ENCODE measurements at regions not wholly inside any gene's neighbourhood (a gene's known extent, or its start where the extent isn't known, plus 50 kb on each side); places are given as distances from the start of the nearest gene placed in this dataset.

DNA sequence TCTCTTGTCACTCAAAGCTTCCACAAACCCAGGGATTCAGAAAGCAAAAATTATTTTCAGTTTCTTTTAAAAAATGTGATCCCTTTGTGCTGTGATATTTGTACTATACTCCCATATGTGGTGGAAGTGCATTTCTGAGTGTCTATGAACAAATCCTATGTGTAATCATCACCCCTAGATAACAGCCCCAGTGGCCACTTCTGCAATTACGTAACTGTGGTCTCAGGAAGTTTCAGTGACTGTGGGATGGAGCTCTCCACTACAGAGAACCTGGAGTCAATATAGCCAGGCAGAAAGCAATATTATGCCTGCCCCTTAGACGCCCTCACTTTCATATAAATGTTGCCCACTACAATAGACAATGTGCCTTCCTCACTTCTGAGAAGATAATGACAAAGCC lies 1101.7 kb upstream of the GHITM start:
- Mint-ChIP-seq H3K36me3 (peaks cover 0 to 6% of the 10 kb centered on the region in 2 donors), H3K27ac (no peak overlapping the region), H3K9me3 (peaks cover 0 to 7% of the 10 kb centered on the region in 2 donors)
- DNase-seq (ENCODE audit: low spot score in 2 of 2) (no peak), ATAC-seq (no peak)

DNA sequence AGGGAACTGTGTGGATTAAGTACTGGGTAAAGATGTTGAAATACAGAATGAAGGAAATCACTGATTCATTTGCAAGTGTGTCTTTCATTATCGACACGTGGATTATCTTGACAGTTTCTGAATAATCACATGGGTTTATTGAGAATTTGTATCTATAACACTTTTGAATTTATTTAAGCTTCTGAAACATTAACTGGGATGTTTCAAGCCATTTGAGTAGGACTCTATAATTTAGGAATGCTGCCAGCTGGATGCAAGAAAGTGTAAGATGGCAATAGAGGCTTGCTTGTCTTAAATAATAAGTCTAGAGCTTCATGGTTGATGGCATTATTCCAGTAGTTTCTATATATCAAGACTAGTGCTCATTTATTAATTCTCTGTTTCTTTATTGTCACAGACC lies 1100.7 kb upstream of the GHITM start:
- no peak for DNase-seq (ENCODE audit: low spot score in 2 of 2)
- peaks cover 0 to 6% of the 10 kb centered on the region in 2 donors for H3K36me3 Mint-ChIP-seq
- peaks cover 0 to 7% of the 10 kb centered on the region in 2 donors for H3K9me3 Mint-ChIP-seq
- no peak for ATAC-seq
- H3K27ac Mint-ChIP-seq, result no peak overlapping the region

DNA sequence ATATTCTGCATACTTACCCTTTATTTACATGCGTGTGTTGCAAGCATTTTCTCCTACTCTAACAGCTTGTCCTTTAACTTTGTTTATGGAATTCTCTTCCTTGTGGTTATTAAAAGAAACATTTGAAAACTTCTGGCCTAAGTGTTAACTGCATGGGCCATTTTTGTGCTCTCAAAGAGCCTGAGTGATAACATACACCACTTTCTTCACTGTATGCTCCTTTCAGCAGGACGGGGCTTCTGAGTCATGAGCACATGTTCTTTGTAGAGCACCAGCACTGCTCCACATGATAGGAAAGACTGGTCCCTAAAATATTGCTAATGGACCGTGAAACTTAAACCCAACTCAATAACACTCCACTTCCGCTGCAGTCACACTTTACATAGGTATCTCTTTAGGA lies 1093.6 kb upstream of the GHITM start:
- Mint-ChIP-seq H3K27ac (no peak overlapping the region), H3K36me3 (no peaks in the 10 kb centered on the region), H3K9me3 (peaks cover 3 to 4% of the 10 kb centered on the region in 2 donors)
- ATAC-seq (no peak), DNase-seq (ENCODE audit: low spot score in 2 of 2) (no peak)

DNA sequence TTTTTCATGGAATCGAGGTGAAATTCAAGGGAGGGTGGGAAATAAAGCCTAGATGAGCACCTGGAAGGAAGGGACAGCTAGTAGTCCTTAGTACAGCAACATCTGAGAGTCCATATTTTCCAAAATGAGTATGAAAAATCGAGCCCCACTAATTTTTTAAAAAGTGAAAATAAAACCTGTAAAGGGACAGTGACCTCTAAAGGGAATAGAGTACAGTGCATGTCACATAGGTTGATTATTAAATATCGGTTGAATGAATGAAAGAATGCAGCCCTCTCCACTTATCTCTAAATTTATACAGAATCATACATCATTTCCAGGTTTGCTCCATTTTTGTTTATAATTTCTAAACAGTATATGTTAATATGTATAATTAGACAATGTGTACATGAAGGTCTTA lies 1088.5 kb upstream of the GHITM start:
- H3K9me3 Mint-ChIP-seq, result peaks cover 0 to 6% of the 10 kb centered on the region in 2 donors
- DNase-seq (ENCODE audit: low spot score in 2 of 2), result no peak
- no peak overlapping the region for H3K27ac Mint-ChIP-seq
- H3K36me3 Mint-ChIP-seq, result no peaks in the 10 kb centered on the region
- ATAC-seq, result no peak

DNA sequence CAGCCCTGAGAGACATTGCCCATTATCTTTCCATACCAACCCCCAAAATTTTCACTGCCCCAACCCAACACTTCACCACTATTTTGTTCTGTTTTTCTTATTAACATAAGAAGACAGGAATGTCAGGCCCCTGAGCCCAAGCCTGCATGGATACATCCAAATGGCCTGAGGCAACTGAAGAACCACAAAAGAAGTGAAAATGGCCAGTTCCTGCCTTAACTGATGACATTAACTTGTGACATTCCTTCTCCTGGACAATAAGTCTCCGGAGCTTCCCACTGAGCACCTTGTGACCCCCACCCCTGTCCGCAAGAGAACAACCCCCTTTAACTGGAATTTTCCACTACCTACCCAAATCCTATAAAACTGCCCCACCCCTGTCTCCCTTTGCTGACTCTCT lies 1076.4 kb upstream of the GHITM start:
- Mint-ChIP-seq H3K27ac (no peak overlapping the region), H3K9me3 (peaks cover 14 to 17% of the 10 kb centered on the region in 2 donors), H3K36me3 (peaks cover 0 to 7% of the 10 kb centered on the region in 2 donors)
- DNase-seq (ENCODE audit: low spot score in 2 of 2) (no peak), ATAC-seq (no peak)

DNA sequence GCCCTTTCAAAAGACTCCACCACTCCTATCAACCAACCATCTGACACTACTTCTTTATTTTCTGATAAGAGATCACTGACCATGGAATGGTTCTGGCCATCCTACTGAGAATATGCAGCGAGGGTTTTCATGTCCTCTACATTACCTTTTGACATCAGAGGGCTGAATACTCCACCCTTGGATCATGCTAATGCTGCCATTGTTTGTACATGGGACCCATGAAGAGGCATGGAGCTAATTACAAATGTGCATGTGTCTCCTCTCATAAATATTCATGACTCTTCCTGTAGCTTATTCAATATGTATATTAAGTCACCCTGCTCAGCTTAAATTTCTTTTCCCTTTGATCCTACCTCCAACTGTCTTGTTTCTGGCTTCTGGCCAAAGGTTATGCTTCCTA lies 1065.8 kb upstream of the GHITM start:
- Mint-ChIP-seq H3K36me3 (no peaks in the 10 kb centered on the region), H3K27ac (no peak overlapping the region), H3K9me3 (peaks cover 4 to 5% of the 10 kb centered on the region in 2 donors)
- no peak for DNase-seq (ENCODE audit: low spot score in 2 of 2)
- no peak for ATAC-seq

DNA sequence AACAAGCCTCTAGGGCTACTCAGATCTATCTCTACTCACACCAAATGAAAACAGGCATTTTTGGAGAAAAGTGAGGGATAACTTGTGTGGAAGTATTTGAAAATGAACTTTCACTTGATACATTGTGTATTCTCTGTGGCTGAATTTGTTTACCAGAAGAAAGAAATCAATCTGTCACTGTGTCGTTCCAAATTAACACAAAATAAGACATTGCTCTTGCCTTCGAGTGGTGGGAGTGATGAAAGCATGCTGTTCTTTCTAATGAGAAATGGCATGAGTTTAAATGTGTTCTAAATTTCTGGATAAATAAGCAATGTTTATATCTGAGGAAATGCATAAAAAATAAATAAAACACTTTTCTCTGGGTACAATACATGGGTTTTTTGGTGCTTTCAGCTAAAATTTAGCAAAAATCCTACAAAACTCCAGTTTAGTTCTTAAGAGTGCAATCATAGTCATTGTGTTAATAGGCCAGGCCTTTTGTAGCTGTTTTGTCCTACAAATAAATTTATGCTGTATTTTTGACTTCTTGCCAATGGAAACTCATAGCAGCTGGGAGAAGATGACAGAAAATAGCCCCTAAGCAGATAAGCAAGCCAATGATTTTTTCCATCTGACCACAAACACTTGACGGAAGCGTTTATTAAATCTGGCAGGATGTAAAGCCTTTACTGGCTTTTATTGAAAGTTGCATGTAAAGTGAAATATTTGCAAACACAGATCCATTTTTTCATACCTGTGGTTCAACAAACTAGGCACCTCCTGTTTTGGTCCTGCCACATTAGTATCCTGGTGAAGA lies 1064.1 kb upstream of the GHITM start:
- Mint-ChIP-seq H3K36me3 (no peaks in the 10 kb centered on the region), H3K9me3 (peaks cover 4 to 5% of the 10 kb centered on the region in 2 donors), H3K27ac (no peak overlapping the region)
- ATAC-seq, result no peak
- DNase-seq (ENCODE audit: low spot score in 2 of 2), result no peak

DNA sequence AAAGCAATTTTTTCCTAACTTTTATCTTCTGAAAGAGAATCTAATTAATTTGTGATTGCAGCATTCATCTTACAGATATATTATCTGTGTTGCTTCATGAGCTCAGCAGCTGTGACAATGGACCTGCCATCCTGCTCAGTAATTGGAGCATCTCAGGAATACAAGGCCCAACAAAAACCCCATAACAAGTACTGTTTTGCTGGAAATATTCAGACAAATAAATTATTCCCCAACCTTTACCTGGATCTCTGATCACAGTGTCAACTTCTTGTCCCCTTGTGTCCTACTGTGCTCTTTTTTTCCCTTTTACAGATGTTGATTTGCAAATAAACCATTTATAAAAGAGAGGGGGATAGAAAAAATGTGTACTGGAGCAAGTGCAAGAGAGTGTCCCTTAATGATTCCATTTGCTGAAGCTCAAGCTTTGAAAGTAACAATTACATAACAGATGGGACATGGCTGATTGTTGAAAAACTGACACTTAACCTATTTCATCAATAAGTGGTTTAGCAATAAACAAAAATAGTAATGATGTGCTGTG lies 1063.4 kb upstream of the GHITM start:
- H3K36me3 Mint-ChIP-seq, result no peaks in the 10 kb centered on the region
- no peak for DNase-seq (ENCODE audit: low spot score in 2 of 2)
- no peak for ATAC-seq
- peaks cover 4 to 5% of the 10 kb centered on the region in 2 donors for H3K9me3 Mint-ChIP-seq
- H3K27ac Mint-ChIP-seq, result no peak overlapping the region

DNA sequence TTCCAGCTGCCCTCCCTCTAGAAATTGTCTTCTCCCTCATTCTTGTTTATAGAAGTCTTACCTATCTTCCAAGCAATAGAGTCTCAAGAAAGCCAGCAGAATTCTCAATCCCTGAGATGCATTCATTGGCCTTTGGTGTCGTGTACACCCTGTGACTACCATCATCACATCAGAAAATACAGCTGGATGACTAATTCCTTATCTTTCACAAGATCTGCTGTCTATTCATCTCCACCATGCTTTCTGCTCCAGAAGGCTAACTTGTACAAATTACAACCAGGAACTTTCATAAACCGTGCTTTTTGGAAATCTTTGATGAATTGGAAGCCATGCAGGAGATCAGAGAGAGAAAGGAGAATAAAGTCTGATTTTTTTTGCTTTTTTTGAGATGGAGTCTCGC lies 1062.9 kb upstream of the GHITM start:
- no peak overlapping the region for H3K27ac Mint-ChIP-seq
- H3K9me3 Mint-ChIP-seq, result peaks cover 4 to 5% of the 10 kb centered on the region in 2 donors
- no peaks in the 10 kb centered on the region for H3K36me3 Mint-ChIP-seq
- no peak for DNase-seq (ENCODE audit: low spot score in 2 of 2)
- no peak for ATAC-seq

DNA sequence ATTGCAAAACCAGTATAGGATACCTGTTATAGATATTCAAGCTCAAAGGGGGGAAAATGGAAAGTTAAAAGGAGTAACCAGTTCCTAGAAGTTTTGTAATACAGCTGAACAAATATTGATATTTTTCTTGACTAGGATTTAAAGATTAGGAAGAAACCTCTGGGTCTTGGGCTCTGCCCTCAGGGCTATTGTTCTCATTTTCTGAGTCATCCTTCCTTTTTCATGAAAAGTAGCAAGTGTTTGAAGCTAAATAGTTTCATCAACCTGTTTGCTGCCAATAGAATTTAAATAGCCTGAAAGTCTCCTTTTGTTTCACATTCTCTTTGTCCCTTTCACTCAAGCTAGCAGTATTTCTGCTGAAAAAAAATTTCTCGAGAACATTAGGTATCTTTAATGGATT lies 1061.1 kb upstream of the GHITM start:
- peaks cover 5% of the 10 kb centered on the region in 2 donors for H3K9me3 Mint-ChIP-seq
- no peak overlapping the region for H3K27ac Mint-ChIP-seq
- DNase-seq (ENCODE audit: low spot score in 2 of 2), result no peak
- no peaks in the 10 kb centered on the region for H3K36me3 Mint-ChIP-seq
- no peak for ATAC-seq

DNA sequence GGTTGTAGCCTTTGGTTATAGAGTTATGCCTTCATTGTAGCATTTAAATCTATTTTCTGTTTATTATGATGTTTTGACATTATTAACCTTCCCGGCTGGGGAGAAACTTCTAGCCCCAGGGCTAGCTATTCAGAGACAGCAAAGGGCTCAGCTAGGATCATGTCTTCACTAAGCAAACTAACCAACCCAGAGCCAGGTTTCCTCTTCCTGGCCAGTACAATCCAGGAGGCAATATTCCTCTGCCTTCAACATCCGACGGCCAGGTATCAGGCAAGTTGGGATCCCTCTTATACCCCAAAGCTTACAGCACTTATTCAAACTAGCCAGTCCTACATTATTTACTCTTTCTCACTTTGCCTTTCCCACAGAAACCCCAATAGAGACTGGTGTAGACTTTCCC lies 1060.7 kb upstream of the GHITM start:
- peaks cover 4 to 5% of the 10 kb centered on the region in 2 donors for H3K9me3 Mint-ChIP-seq
- no peak overlapping the region for H3K27ac Mint-ChIP-seq
- H3K36me3 Mint-ChIP-seq, result peaks cover 0 to 4% of the 10 kb centered on the region in 2 donors
- DNase-seq (ENCODE audit: low spot score in 2 of 2) (no peak), ATAC-seq (no peak)

DNA sequence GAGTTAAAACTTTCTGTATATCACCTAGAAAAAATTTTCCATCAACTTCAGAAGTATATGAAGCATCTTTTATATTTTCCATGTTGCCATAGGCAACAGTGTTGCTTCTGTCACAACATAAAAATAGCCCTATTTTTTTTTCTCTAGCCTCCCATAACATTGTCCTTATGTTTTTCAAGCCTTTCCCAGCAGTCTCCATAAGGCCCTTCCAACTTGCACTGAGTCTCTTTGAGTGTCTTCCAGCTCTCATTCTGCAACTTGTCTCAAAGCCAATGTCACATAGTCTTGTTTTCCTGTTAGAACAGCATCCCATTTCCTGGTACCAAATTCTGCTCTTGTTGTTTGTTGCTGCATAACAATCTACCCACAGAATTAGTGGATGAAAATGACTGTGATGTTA lies 1055.5 kb upstream of the GHITM start:
- no peak for ATAC-seq
- Mint-ChIP-seq H3K36me3 (peaks cover 0 to 4% of the 10 kb centered on the region in 2 donors), H3K9me3 (peaks cover 8 to 9% of the 10 kb centered on the region in 2 donors), H3K27ac (no peak overlapping the region)
- no peak for DNase-seq (ENCODE audit: low spot score in 2 of 2)

DNA sequence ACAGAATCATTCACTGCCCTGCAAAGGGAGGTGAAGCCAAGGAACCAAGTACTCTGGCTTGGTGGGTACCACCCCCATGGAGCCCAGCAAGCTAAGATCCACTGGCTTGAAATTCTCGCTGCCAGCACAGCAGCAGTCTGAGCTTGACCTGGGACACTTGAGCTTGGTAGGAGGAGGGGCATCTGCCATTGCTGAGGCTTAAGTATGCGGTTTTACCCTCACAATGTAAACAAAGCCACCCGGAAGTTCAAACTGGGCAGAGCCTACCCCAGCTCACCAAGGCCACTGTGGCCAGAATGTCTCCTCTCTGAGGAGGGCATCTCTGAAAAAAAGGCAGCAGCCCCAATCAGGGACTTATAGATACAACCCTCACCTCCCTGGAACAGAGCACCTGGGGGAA lies 1050.0 kb upstream of the GHITM start:
- Mint-ChIP-seq H3K9me3 (peaks cover 10 to 20% of the 10 kb centered on the region in 2 donors), H3K27ac (no peak overlapping the region), H3K36me3 (peaks cover 0 to 4% of the 10 kb centered on the region in 2 donors)
- ATAC-seq (no peak), DNase-seq (ENCODE audit: low spot score in 2 of 2) (no peak)

DNA sequence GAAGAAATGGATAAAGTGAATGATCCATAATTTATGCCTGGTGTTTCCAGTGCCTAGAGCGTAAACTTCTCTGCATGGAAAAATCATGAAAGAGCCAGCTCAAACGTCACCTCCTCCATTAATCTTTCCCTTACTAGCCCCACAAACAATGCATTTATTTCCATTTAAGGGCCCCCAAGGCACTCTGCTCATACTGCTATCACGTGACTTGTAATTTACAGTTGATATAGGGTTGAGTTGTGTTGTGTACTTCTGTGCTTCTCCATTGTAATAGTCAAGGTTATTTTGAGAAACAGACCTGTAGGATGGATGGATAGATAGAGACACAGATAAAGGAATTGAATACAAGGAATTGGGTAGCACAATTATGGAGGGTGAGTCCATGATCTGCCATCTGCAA lies 1034.7 kb upstream of the GHITM start:
- no peak overlapping the region for H3K27ac Mint-ChIP-seq
- H3K9me3 Mint-ChIP-seq, result peaks cover 20 to 31% of the 10 kb centered on the region in 2 donors
- DNase-seq (ENCODE audit: low spot score in 2 of 2) (no peak), ATAC-seq (no peak)
- peaks cover 0 to 7% of the 10 kb centered on the region in 2 donors for H3K36me3 Mint-ChIP-seq

DNA sequence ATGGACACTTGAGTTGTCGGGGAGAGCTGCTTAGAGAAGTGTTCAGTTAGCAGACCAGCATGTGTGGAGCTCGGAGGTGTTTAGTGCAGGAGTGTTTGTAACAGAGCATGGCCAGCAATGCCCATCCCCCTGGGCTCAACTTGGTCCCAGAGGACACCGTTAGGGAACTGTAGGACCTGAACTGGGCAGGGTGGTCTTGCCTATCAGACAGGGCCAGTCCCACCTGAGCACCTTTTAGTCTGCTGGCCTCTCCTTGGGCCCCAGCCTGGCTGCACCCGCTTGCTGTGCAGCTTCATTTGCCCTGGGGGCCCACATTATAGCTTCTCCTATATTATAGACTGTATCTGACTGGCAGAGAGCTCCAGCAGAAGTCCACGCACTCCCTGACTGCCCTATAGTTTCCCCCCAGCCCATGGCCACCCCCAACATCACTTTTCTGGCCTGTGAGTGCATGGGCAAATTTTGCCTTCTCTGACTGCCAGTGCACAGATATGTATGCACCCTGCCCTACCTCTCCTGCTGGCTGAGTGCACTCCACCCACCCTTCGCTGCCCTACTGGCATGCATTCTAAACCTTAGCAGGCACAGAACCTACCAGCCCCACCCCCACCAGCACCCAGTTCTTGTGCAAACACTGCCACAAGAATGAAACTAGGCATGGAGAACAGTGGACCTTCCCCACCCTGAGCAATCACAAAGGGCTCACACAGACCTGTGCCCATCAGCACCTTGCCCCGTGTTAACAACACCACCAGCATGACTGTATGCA lies 1030.6 kb upstream of the GHITM start:
- Mint-ChIP-seq H3K36me3 (peaks cover 0 to 27% of the 10 kb centered on the region in 2 donors), H3K27ac (no peak overlapping the region), H3K9me3 (peaks cover 31 to 59% of the 10 kb centered on the region in 2 donors)
- ATAC-seq, result no peak
- no peak for DNase-seq (ENCODE audit: low spot score in 2 of 2)

DNA sequence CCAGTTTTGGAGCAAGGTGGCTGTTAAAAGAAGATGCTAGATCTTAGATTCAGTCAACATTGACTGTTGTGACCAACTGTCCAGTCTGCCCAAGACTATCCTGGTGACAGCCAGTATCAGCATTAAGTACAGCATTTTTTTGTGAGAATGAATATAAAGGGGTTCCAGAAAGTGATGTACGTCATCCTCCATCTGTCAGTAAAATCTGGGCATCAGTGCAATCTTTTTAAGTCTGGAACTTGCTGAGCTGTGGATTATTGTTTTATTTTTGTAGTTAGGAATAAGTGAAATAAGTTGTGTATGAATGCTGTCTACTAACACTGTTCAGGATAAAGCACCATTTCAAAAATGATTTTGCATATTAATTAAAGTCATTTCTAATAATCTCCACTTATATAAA lies 1020.0 kb upstream of the GHITM start:
- no peak overlapping the region for H3K27ac Mint-ChIP-seq
- H3K9me3 Mint-ChIP-seq, result peaks cover 8 to 12% of the 10 kb centered on the region in 2 donors
- no peak for DNase-seq (ENCODE audit: low spot score in 2 of 2)
- ATAC-seq, result no peak
- H3K36me3 Mint-ChIP-seq, result no peaks in the 10 kb centered on the region

DNA sequence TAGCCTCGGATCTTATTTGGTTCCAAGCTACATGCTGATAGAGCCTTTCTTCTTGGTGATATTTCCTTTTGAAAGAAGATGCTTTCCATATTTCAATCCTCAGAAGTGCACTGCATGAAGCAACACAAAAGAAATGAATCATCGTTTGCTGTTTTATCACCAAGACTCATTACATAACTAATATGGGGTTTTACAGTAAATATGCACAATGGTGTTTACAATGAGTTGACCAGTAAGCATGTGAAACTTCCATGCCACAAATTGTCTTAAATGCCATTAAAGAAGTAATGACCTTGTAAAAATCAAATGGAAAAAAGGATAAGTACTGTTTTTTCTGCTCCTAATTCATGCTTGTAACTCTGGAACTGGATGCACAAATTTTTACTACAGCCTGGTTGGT lies 1017.0 kb upstream of the GHITM start:
- no peak overlapping the region for H3K27ac Mint-ChIP-seq
- peaks cover 0 to 2% of the 10 kb centered on the region in 2 donors for H3K36me3 Mint-ChIP-seq
- DNase-seq (ENCODE audit: low spot score in 2 of 2) (no peak), ATAC-seq (no peak)
- H3K9me3 Mint-ChIP-seq, result peaks cover 9 to 24% of the 10 kb centered on the region in 2 donors

All from activated naive CD4-positive, alpha-beta T cell treated with anti-CD3 and anti-CD28 coated beads, Interleukin-2, amount 50 U/mL, for 72 hours (primary cell).